SJCRH30 (cell line): ENCODE measurements at regions not wholly inside any gene's neighbourhood (a gene's known extent, or its start where the extent isn't known, plus 50 kb on each side); places are given as distances from the start of the nearest gene placed in this dataset.

Experiments
- DNase-seq, 2 experiments: peaks; one replicate each; pipeline ENCODE4 v3.0.0-alpha.2; 2015 to 2020
- H3K27ac ChIP-seq: fragments of 250-450 bp; sonication (Bioruptor Pico); 2 replicates; pipeline ENCODE4 v1.5.1; 2020; ENCODE audit warnings: mild to moderate bottlenecking, moderate library complexity
- H3K27me3 ChIP-seq: fragments of 250-450 bp; sonication (Bioruptor Pico); 2 replicates; pipeline ENCODE4 v1.5.1; 2020; ENCODE audit warnings: mild to moderate bottlenecking, moderate library complexity
- H3K36me3 ChIP-seq: fragments of 250-450 bp; sonication (Bioruptor Pico); 2 replicates; pipeline ENCODE4 v1.5.1; 2020; ENCODE audit warnings: mild to moderate bottlenecking, moderate library complexity
- H3K4me1 ChIP-seq: fragments of 250-450 bp; sonication (Bioruptor Pico); 2 replicates; pipeline ENCODE4 v1.5.1; 2020; ENCODE audit warnings: mild to moderate bottlenecking, moderate library complexity
- H3K4me3 ChIP-seq: fragments of 250-450 bp; sonication (Bioruptor Pico); 2 replicates; pipeline ENCODE4 v1.5.1; 2020; ENCODE audit warnings: mild to moderate bottlenecking, moderate library complexity
- H3K9me3 ChIP-seq: fragments of 250-450 bp; sonication (Bioruptor Pico); replicated peaks from 2 replicates; pipeline ENCODE4 v1.5.1; 2020; ENCODE audit warnings: mild to moderate bottlenecking, moderate library complexity

DNA sequence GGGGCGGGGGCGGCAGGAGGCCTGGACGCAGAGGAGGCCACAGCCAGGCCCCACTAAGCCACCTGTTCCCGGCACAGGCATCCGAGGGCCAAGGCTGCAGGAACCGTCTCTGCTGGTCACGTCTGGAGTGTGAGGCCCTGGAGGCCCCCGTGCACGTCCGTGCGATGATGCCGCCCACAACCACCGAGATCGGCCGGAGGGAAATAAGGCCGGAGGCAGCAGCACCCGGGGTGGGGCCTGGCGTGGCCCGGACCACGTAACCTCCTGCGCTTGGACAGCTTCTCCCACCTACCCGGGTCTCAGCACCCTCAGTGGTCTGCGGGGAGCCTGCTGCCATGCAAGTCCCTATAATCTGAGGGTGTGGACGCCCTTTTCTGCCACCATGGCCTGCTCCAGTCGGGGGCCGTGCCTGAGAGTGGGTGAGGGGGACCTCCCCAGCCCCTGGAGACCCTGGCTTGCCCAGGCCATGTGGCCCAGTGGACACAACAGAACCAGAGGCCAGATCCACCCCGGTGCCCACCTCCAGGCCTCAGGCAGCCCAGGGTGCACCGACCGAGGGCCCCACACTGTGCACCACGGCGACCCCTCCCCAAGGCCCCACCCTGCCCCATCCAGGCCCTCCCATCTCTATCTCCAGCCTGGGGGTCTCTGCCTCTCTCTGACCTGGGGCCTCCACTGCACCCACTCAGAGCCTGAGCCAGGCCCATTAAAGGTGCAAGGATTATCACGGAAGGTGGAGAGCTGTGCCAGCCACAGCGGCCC lies 83.1 kb downstream of the PDGFA start:
- H3K27me3 ChIP-seq: no peaks in the 10 kb centered on the region
- no peak for DNase-seq
- no peak overlapping the region for H3K4me3 ChIP-seq
- H3K4me1 ChIP-seq: peaks cover 17% of the 10 kb centered on the region
- H3K9me3 ChIP-seq: no peaks in the 10 kb centered on the region
- H3K27ac ChIP-seq: no peak overlapping the region
- no peaks in the 10 kb centered on the region for H3K36me3 ChIP-seq

DNA sequence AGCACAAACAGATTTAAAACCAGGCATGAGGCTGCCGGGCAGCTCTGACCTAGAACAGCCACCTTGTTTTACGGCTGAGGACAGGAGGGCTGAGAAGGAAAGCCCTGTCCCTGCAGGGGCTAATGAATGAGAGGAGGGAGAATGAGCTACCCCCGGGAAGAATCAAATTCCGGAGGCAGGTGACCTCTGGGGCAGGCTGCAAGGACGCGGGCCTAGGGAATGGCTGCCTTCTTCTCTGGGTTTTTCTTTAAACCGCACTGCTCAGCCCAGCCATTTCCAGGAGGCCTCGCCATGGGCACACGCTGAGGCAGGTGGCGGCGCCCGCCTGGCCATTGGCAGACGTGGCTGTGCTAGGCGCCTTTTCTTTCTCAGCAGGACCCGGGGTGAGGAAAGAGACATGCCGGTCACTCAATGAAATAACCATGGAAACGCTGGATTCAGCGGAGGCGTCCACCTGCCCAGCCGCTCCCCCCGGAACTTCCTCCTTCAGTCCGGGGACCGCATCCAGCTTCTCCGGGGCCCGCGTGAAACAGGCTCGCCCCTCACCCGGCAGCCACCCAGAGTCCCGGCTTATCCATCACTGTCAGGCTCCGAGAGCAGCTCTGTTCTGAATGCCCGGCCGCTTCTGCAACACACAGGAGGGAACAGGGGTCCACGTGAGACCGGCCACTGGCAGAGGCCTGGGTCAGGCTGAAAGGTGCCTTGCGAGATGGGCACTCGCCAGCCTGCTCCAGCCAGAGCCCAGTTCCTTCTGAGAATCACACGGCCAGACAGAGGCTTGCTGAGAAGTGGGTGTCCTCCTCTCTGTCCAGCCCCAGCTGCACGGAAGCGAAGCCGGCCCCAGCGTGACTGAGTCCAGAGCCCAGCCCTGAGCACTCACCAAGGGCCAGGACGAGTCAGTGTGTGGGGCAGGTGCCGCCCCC lies 82.1 kb downstream of the PDGFA start:
- no peak overlapping the region for H3K4me3 ChIP-seq
- no peaks in the 10 kb centered on the region for H3K27me3 ChIP-seq
- peaks cover 17% of the 10 kb centered on the region for H3K4me1 ChIP-seq
- H3K9me3 ChIP-seq: no peaks in the 10 kb centered on the region
- no peak overlapping the region for H3K27ac ChIP-seq
- DNase-seq: no peak
- no peaks in the 10 kb centered on the region for H3K36me3 ChIP-seq

DNA sequence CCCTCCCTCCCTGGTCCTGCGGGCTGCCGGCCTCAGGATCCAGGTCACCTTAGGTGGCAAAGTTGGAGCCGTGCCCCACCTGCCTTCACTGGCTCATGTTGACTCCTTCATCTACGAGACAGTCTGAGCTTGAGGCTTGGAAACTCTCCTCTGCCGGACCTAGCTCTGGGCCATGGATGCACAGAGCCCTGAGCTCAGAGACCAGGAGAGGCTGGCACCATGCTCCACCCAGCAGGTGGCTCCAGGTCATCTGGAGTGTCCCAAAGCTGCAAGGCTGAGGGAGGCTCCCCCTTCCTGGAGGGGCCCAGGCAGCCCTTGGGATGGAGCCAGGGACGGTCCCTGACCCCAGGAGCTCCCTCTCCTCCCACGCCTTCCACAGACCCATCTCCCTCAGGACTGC lies 81.3 kb downstream of the PDGFA start:
- H3K36me3 ChIP-seq: no peaks in the 10 kb centered on the region
- no peaks in the 10 kb centered on the region for H3K9me3 ChIP-seq
- H3K4me1 ChIP-seq: peaks cover 17% of the 10 kb centered on the region
- no peak overlapping the region for H3K4me3 ChIP-seq
- no peaks in the 10 kb centered on the region for H3K27me3 ChIP-seq
- no peak overlapping the region for H3K27ac ChIP-seq
- no peak for DNase-seq

DNA sequence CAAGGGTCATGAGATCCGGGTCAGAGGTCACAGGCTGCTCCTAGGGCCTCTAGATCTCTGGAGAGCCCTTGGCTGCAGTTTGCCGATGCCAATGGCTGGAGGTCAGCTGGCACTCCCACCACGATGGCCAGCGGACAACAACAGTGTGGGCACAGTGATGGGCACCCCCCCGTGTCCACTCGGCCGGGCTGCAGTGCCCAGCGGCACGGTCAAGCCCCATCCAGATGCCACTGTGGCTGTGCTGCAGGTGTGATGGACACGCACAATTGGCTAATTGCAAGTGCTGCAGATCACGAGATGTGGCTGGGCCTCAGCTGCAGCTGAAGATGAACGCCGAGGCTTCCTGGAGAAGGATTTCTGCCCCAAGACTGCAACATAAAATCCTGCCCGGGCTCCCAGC lies 80.7 kb downstream of the PDGFA start:
- peaks cover 17% of the 10 kb centered on the region for H3K4me1 ChIP-seq
- H3K36me3 ChIP-seq: no peaks in the 10 kb centered on the region
- no peaks in the 10 kb centered on the region for H3K9me3 ChIP-seq
- H3K4me3 ChIP-seq: no peak overlapping the region
- no peak overlapping the region for H3K27ac ChIP-seq
- no peak for DNase-seq
- H3K27me3 ChIP-seq: no peaks in the 10 kb centered on the region

- Histone ChIP-seq H3K27me3 (no peaks in the 10 kb centered on the region), H3K4me3 (no peak overlapping the region), H3K9me3 (no peaks in the 10 kb centered on the region), H3K36me3 (no peaks in the 10 kb centered on the region), H3K27ac (no peak overlapping the region), H3K4me1 (peaks cover 17% of the 10 kb centered on the region)
- peak in 1 of 2 experiments; percentile 55 for DNase-seq
Measured at GRCh38 chr7:440059-440749, 79.4 kb downstream of the PDGFA start.

DNA sequence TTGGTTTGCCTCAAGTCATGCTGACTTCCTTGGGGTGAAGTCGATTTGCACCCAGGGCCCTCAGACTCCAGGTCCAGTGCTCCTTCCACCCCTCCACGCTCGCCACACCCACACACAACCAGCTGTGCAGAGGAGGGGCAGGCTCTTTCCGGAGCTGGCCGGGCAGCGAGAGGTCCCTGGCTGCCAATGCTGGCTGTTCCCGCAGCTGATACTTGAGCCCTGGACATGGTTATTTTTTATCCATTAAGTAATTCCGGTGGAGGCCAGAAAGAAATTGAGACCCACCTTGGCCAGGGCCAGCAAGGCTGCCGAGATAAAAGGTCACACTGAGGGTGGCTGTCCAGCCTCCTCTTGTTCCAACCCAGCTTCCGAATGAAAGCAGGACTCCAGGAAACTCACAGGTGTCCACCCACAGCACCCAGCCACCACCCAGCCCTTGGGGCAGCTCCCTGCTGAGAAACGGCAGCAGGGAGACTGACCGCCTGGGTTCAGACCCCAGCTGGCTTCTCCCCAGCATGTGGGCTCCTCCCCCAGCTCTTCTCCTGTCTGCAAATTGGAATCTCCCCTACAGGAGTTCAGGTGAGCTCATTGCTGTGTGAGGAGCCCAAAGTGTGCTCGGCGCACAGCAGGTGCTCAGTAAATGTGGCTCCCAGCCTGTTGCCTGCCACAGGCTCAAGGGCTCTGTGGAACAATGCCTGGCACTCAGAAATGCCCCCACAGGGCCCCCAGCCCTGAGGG lies 77.8 kb downstream of the PDGFA start:
- Histone ChIP-seq H3K27me3 (no peaks in the 10 kb centered on the region), H3K27ac (no peak overlapping the region), H3K4me1 (peaks cover 10% of the 10 kb centered on the region), H3K4me3 (no peak overlapping the region), H3K36me3 (no peaks in the 10 kb centered on the region), H3K9me3 (no peaks in the 10 kb centered on the region)
- DNase-seq: no peak

DNA sequence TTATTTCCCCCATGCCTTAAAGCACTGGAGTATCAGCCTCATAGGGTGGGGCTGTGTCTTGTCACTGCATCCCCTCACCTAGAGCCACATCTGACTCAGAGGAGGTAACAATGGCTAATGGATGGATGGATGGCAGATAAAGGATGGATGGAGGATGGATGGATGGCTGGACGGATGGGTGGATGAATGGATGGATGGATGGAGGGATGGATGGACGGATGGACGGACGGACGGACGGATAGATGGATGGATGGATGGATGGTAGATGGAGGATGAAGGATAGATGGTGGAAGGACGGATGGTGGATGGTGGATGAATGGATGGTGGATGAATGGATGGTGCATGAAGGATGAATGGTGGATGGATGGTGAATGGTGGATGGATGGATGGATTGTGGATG lies 77.2 kb downstream of the PDGFA start:
- Histone ChIP-seq H3K4me1 (peaks cover 10% of the 10 kb centered on the region), H3K36me3 (no peaks in the 10 kb centered on the region), H3K9me3 (no peaks in the 10 kb centered on the region), H3K27me3 (no peaks in the 10 kb centered on the region), H3K27ac (no peak overlapping the region), H3K4me3 (no peak overlapping the region)
- DNase-seq: no peak

DNA sequence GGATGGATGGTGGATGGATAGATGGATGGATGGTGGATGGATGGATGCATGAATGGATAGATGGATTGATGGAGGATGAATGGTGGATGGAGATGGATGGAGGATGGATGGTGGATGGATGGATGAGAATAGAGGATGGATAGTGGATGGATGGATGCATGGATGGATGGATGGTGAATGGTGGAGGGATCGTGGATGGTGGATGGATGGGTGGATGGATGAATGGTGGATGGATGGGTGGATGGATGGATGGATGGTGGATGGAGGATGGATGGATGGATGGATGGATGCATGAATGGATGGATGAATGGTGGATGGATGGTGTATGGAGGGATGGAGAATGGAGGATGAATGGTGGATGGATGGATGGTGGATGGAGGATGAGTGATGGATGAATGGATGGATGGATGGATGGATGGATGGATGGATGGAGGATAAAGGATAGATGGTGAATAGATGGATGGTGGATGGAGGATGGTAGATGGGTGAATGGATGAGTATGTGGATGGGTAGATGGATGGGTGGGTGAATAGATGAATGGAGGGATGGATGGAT lies 76.3 kb downstream of the PDGFA start:
- no peak for DNase-seq
- H3K27me3 ChIP-seq: no peaks in the 10 kb centered on the region
- no peaks in the 10 kb centered on the region for H3K9me3 ChIP-seq
- H3K4me1 ChIP-seq: peaks cover 10% of the 10 kb centered on the region
- H3K36me3 ChIP-seq: no peaks in the 10 kb centered on the region
- no peak overlapping the region for H3K4me3 ChIP-seq
- no peak overlapping the region for H3K27ac ChIP-seq

GRCh38 chr7:444606-445005 lies 75.0 kb downstream of the PDGFA start:
- H3K4me1 ChIP-seq: peaks cover 10% of the 10 kb centered on the region
- H3K9me3 ChIP-seq: no peaks in the 10 kb centered on the region
- H3K4me3 ChIP-seq: no peak overlapping the region
- H3K27ac ChIP-seq: no peak overlapping the region
- no peak for DNase-seq
- no peaks in the 10 kb centered on the region for H3K27me3 ChIP-seq
- H3K36me3 ChIP-seq: no peaks in the 10 kb centered on the region

GRCh38 chr7:445020-445419 lies 74.6 kb downstream of the PDGFA start:
- Histone ChIP-seq H3K27me3 (no peaks in the 10 kb centered on the region), H3K36me3 (no peaks in the 10 kb centered on the region), H3K27ac (no peak overlapping the region), H3K9me3 (no peaks in the 10 kb centered on the region), H3K4me1 (peaks cover 8% of the 10 kb centered on the region), H3K4me3 (no peak overlapping the region)
- DNase-seq: no peak

DNA sequence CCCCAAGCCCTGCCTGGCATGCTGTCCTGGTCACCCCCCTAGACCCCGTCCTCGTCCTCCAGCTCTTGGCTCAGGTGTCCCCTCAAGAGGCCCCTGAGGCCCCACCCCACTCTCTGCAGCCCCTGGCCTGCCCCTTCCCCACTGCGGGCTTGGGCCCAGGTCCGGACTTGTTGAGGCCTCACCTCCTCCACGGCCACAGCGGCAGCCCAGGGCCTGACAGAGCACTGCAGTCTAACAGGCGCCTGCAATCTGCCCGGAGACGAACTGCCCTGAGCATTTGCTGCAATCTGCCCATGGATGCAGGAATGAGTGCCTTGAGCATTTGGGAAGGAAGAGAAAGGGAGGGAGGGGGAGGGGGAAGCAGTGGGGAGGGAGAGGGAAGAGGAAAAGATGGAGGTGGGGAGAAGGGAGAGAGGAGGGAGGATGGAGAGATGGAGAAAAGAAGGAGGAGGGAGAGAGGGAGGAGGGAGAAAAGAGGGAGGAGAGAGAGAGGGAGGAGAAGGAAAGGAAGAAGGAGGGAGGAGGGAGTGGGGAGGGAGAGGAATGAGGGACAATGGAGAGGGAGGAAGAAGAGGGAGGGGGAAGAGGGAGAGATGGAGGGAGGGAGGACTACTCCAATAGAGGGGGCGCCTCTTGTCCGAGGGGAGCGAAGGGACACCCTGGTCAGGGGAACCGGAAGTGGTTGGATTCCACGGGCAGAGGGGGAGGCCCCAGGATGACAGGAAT lies 73.9 kb downstream of the PDGFA start:
- no peak overlapping the region for H3K27ac ChIP-seq
- no peak overlapping the region for H3K4me3 ChIP-seq
- no peaks in the 10 kb centered on the region for H3K9me3 ChIP-seq
- H3K27me3 ChIP-seq: no peaks in the 10 kb centered on the region
- no peaks in the 10 kb centered on the region for H3K36me3 ChIP-seq
- peaks cover under 1% of the 10 kb centered on the region for H3K4me1 ChIP-seq
- DNase-seq: no peak

GRCh38 chr7:446289-446935 lies 73.2 kb downstream of the PDGFA start:
- H3K9me3 ChIP-seq: no peaks in the 10 kb centered on the region
- H3K27ac ChIP-seq: no peak overlapping the region
- peaks cover 2% of the 10 kb centered on the region; the same call in 1 of the 2 replicates for H3K27me3 ChIP-seq
- H3K4me1 ChIP-seq: peaks cover 3% of the 10 kb centered on the region
- no peak for DNase-seq
- H3K36me3 ChIP-seq: no peaks in the 10 kb centered on the region
- H3K4me3 ChIP-seq: no peak overlapping the region
